ENCODE measurements at regions not wholly inside any gene's neighbourhood (a gene's known extent, or its start where the extent isn't known, plus 50 kb on each side); places are given as distances from the start of the nearest gene placed in this dataset.

DNA sequence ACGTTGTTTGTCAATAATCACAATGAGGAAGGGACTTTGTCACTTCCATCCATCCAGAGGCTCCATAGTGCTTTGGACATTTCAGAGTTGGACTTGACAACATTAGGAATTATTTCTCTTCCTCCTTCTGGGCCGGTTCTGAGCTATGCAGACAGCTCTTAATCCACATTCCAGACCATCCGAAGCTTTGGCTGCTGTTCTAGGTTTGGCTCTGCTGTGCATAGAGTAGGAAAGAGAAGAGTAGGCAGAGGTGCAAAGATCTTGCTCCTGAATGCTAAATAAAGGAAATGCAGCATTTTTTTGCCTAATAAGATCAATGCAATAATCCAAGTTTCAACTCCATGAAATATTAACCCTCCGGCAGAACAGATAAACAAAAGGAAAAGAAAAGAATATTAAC, 216.3 kb upstream of the PRNP start:
- peak; percentile 82 for DNase-seq (ENCODE audit: low read depth)

DNA sequence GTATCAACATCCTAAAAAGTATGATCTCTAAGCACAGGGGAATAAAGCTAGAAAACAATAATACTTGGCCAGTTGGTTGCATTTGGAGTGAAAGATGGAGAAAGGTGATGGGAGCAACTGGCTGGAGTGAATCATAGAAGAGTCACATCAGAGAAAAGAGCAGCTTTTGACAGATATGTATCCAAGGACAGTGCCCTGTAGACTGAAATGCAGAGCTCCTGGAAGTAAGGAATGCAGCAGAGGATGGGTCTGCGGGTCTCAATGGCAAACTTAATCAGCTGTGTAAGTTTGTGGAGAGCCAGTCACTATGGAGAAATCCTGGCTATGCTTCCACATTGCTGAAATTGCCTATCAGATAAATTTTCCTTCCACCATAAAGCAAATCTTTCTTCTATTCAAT, 218.1 kb upstream of the PRNP start:
- peak; percentile 68 for DNase-seq (ENCODE audit: low read depth)

DNA sequence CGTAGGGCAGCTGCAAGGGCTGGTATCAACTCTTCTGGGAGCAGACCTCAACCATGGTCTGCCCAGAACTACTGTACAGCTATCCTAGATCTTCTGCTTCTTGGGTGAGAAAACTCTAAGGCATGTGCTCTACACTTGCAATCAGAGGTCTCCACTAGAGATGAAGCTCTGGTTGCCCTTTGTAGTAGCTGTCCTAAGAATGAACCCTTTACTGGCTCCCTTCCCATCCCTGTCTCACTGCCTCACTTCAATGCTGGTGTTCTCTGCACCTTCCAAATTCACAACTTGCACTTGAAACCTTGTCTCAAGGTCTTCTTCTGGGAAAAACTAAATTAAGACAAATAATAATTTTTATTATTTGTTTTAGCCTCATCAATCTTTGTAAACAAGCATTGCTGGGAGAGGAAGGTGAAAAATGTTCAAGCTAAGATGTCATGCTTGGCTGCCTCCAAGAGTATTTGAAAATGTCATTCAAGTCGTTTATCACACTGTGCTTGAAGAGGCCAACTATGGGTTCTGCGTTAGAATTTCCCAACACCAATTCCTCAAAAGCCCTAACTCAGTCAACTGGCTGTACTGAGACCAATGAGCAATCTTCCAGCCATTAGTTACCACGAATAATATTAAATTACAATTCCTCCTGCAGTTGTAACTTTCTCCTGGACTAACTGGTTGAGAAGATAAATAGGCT, 216.9 kb upstream of the ADRA1D start:
- DNase-seq (ENCODE audit: low read depth): peak; percentile 77

DNA sequence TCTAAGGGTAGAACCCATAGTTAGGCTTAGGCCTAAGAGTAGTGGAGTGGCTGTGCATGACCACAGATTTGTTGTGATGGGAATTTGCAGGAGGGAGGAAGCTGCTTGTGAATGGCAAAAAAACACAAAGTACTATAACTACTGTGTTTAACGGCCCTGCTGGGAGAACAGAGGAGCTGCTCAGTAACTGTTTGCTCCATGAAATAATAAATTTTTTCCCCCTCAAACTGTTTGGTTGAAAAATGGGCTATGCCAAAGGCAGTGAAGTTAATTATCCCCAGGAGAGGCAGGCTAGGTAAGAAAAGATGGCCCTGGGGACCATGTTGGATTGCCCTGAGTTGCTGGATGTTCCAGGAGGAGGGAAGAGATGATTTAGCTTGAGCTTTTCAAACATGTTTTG, 216.1 kb upstream of the ADRA1D start:
- DNase-seq (ENCODE audit: low read depth): peak; percentile 22

DNA sequence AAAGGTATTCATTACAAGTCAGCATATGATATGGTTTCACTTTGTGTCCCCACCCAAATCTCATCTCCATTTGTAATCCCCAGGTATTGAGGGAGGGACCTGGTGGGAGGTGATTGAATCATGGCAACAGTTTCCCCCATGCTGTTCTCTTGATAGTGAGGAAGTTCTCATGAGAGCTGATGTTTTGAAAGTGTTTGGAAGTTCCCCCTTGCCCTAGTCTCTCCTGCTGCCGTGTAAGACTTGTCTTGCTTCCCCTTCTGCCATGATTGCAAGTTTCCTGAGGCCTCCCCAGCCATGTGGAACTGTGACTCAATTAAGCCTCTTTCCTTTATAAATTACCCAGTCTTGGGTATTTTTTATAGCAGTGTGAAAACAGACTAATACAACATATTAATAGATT, 213.7 kb upstream of the ADRA1D start:
- peak; percentile 64 for DNase-seq (ENCODE audit: low read depth)

- no peak for DNase-seq (ENCODE audit: low read depth)
Observed at GRCh38 chr20:4459081-4459480, 210.0 kb upstream of the ADRA1D start.

DNA sequence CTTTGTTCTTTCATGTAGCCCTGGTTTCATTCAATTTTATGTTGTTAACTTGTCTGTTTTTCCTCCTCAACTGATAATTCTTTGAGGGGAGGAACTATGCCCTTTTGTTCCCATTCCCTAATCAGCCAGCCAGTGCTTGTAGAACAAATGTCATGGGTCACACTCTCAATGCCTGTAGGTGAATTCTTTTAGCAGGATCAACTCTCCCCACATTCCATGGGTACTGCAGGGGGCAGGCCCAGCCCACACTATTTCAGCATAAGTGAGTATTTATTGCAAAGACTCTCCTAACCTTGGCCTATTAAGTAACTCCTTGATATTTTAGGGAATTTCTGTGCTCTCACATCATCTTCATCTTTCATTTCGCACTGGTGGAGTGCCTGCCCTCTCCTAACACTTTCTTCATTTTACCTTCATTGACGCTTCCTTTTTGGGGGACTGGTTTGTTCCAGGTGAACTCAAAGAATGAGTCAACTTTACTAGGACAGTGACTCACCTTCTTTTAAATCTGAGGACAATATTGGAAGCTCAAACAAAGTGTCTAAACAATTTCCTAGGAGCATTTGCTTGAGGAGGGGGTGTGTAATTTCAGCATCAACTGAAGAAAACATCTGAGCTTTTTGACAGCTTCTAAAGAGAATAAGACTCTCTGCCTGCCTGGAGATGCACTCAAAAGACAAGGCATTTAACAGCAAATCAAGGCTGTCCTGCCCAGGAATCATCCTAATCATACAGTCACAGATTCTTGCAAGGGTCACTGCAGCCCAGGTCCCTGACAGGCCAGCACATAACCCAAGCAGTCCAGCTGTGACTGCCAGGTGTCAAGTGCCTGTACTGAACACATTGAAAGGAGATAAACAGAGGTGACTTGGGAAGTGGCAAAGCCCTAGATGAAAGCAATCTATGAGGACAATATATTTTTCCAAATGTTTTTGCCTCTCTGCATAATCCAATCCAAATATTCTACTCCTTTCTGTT, 208.8 kb upstream of the ADRA1D start:
- peak; percentile 69 for DNase-seq (ENCODE audit: low read depth)

DNA sequence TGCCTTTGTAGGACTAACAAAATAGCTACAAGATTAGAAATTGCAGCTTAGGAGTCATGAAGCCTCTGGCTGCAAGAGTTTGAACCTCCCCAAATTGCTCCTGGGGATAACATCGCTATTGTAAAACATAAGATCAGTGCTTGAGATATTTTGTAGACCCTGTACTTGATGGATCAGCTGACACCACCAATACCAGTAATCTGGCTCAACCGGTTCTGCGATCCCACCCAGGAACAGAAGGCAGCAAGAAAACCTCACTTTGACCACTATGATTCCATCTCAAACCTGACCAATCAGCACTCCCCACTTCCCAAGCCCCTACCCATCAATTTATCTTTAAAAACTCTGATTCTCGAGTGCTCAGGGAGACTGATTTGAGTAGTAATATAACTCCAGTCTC, 206.9 kb upstream of the ADRA1D start:
- no peak for DNase-seq (ENCODE audit: low read depth)

DNA sequence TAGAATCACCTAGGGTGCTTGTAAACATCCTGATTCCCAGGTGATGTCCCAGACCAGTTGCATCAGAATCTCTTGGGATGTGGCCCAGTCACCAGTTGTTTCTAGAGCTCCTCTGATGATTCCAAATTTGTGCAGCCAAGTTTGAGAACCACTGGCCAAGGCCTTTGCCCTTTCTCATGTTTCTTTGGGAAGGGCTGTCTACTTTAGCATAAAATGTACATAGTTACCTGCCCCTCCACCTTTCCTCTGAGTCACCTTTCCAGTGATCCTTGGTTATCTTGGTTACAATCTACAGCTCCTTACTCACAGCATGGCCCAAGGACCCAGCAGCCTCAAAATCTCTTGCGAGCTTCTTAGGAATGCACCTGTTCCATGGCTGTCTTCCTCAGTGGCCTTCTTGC, 206.2 kb upstream of the ADRA1D start:
- peak; percentile 69 for DNase-seq (ENCODE audit: low read depth)

GRCh38 chr20:4454111-4454510, 205.0 kb upstream of the ADRA1D start:
- DNase-seq (ENCODE audit: low read depth): no peak

DNA sequence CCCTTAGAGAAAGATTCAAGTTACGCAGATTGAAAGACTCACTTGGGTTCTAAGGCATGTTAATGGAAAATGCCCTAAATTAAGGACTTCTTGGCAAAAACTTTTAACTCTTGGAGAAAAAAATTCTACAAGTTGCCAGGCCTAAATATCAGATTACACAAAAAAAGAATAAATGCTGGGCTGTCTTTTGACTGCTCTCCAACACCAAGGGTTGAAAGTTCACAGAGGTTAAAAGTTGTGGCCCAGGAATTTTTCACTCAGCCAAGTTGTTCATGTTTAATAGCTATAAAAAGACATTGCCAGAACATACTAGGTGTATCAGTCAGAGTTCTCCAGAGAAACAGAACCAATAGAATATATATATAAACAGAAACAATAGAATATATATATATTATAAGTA, 204.3 kb upstream of the ADRA1D start:
- DNase-seq (ENCODE audit: low read depth): peak; percentile 68

DNA sequence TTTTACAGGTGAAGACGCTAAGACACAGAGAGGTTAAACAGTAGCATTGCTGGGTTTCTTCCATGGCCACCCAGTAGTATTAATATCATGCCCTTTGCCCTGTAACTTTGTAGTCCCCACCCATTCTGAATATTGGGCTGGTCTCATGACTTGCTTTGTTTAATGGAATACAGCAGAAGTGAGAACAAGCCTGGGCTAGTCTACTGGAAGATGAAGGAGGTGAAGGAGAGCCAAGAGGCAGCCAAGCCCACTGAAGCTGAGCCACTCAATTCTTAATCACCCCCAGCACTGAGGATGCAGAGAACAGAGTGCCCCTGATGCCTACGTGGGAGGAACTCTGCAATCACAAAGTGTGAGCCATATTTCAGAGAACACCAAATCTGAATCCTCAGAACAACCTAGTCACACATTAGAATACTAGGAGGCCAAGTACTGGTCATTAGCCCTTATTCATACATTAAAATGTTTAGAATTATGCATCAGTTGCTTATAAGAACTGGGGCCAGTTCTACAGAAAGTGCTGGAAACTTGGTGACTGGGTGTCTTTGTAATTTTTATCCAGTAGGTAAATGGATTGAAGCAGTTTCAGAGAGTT, 202.5 kb upstream of the ADRA1D start:
- DNase-seq (ENCODE audit: low read depth): no peak

GRCh38 chr20:4449957-4450715, 201.0 kb upstream of the ADRA1D start:
- DNase-seq (ENCODE audit: low read depth): peak; percentile 82

DNA sequence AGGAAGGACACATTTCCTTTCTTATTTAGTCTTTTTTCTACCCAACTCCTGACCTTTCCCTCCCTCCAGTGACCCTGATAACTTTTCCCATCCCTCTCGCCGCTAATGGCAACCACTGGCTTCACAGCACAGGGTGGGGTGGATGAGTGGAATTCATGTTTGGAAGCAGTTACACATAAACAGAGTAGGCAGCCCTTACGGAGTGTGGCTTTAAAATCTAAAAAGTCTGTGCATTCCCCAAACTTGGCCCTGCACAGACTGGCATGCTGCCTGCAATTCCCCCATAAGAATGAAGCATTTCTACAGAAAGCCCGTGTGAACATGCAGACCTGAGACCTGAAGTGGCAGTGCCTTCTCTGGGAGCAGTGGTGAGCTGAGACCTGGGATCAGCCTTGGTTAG, 196.7 kb upstream of the ADRA1D start:
- peak; percentile 83 for DNase-seq (ENCODE audit: low read depth)

DNA sequence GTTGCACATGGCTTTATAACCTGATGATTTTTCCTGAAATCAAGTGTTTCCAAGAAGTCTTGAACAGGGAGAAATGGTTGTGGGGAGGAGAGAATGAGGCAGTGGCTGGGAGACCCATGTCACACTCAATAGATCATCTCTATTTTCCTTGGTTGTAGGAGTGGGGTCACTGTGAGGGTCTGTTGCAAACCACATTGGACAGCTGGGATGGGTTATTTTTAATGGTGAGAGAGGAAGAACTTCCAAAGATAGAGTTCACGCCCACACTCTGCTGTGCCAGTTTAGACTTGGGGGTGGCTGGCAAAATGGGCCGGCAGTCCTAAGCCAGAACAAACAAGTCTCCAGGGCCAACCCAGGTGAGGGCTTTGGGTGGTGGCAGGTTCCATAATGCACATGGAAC, 196.2 kb upstream of the ADRA1D start:
- DNase-seq (ENCODE audit: low read depth): no peak

DNA sequence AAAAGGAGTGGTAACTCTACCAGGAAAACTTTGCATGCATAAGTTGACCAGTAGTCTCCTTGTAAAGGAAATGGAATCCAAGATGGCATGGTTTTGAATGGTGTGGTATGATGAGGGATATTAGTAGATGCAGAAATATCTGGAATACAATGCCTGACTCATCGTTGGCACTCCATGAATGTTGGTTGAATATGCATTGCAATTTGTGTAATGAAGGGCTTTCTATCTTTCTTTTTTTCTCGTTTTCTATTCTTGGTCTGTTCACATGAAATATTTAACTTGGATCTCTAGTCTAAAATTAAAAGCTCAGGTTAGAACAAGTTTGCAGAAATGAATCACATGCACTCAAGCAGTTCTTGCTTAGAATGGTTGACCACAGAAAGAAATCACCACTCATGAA, 195.3 kb upstream of the ADRA1D start:
- peak; percentile 96 for DNase-seq (ENCODE audit: low read depth)

DNA sequence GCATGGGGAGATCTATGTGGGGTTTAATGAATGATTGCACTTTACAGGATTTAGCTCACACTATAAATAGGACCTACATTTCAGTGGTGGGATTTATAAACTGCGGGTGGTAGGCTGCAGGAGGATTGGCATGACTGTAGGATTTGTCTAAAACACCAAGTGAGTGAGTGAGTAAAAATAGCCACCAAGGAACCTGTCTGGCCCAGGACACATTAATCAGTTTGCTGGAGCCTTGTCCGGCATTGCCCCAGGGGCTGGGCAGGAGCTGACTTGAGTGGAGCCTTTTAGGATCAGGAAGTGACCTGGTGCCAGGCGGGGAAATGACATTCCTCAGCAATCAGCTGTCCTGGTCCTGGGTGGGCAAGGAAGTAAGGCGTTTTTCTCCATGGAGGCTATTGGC, 193.9 kb upstream of the ADRA1D start:
- DNase-seq (ENCODE audit: low read depth): peak; percentile 100

GRCh38 chr20:4441871-4442270, 192.8 kb upstream of the ADRA1D start:
- DNase-seq (ENCODE audit: low read depth): no peak

DNA sequence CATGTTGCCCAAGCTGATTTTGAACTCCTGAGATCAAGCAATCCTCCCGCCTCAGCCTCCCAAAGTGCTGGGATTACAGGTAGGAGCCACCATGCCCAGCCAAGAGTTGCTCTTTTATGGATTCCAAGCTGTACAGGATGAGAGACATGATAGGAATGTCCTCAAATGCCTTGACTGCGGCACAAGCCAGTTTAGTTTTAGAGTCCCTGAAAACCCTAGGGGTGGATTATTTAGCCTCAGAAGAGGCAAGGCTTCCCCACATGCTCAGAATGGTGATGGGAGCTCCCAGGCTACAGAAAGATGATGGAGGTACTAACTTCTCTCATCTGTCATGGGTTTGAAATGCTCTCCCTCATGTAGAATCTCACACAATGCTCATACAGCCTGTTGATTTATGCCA, 192.1 kb upstream of the ADRA1D start:
- peak; percentile 76 for DNase-seq (ENCODE audit: low read depth)

- no peak for DNase-seq (ENCODE audit: low read depth)
Observed at GRCh38 chr20:4439461-4439860, 190.4 kb upstream of the ADRA1D start.

DNA sequence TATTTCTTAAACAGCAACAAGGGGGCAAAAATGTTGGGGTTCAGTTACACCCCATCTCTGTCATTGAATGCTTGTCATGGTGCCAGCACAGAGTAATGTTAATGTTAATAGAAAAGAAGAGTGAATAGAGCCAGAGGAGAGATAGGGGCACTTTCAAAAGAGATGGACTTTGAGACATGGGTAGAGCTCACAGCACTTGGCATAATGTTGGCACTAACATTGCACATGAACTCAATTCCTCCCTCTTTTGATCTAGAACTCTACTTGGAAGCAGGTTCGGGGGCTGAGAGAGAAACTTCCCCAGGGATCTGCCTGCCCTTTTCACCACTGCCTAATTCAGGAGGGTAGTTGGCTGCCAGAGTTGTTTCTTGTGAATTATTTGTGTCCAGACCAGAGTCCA, 188.0 kb upstream of the ADRA1D start:
- no peak for DNase-seq (ENCODE audit: low read depth)
